SK-N-SH (cell line): ENCODE measurements at regions not wholly inside any gene's neighbourhood (a gene's known extent, or its start where the extent isn't known, plus 50 kb on each side); places are given as distances from the start of the nearest gene placed in this dataset.

Experiments
- CTCF ChIA-PET: fragments of 300-600, 350-600 bp; formaldehyde crosslinking; extraction: SDS; loops from one replicate; lab custom pipeline; 2021; lab: Yijun Ruan, JAX
- POLR2A ChIA-PET: fragments of 350-600 bp; sonication (Branson Sonifier 250); formaldehyde crosslinking; extraction: SDS; loops from one replicate; lab custom pipeline; 2020; ENCODE audit warnings: antibody characterized with exemption, inconsistent platforms; lab: Yijun Ruan, JAX
- DNase-seq: peaks from one replicate; pipeline ENCODE4 v3.0.0; 2012
- H2AFZ ChIP-seq: fragments of 200-600 bp; sonication (generic); 2 replicates; pipeline ENCODE4 v1.8.1; 2016; ENCODE audit warnings: antibody characterized with exemption, mild to moderate bottlenecking, low read depth
- H3F3A ChIP-seq: fragments of 200-600 bp; sonication (generic); replicated peaks from 2 replicates; pipeline ENCODE3; 2016; ENCODE audit warnings: antibody characterized with exemption, mild to moderate bottlenecking; ENCODE audit not compliant: insufficient read depth
- H3K27ac ChIP-seq, 2 experiments: fragments of 200-500 bp in 1 of 2; fragments of 200-600 bp in 1 of 2; sonication (Bioruptor generic) in 1 of 2; sonication (generic), shearing (Covaris generic) in 1 of 2; 2 replicates each; pipeline versions ENCODE4 v1.5.1 to v1.6.1; 2014 to 2016; ENCODE audit warnings: low read depth in 2 of 2, inconsistent platforms in 1 of 2, low read length in 1 of 2, mild to moderate bottlenecking in 1 of 2, mixed read lengths in 1 of 2
- H3K27me3 ChIP-seq: fragments of 200-600 bp; sonication (generic), shearing (Covaris generic); 2 replicates; pipeline ENCODE4 v1.6.1; 2016; ENCODE audit warnings: mixed run types; ENCODE audit not compliant: insufficient read depth
- H3K36me3 ChIP-seq, 2 experiments: fragments of 200-500 bp in 1 of 2; fragments of 200-600 bp in 1 of 2; sonication (Bioruptor generic) in 1 of 2; sonication (generic) in 1 of 2; replicated peaks in 1 of 2; 2 replicates each; pipeline versions ENCODE3 to v1.5.1; 2014 to 2016; ENCODE audit warnings: low read length in 1 of 2, mild to moderate bottlenecking in 1 of 2; ENCODE audit not compliant: insufficient read depth in 2 of 2, control insufficient read depth in 1 of 2
- H3K4me1 ChIP-seq, 2 experiments: fragments of 200-500 bp in 1 of 2; fragments of 200-600 bp in 1 of 2; sonication (Bioruptor generic) in 1 of 2; sonication (generic), shearing (Covaris generic) in 1 of 2; 2 replicates each; pipeline versions ENCODE4 v1.5.1 to v1.6.1; 2014 to 2016; ENCODE audit warnings: low read depth in 1 of 2, low read length in 1 of 2, mixed run types in 1 of 2; ENCODE audit not compliant: insufficient read depth in 2 of 2, control insufficient read depth in 1 of 2
- H3K4me2 ChIP-seq: fragments of 200-600 bp; sonication (generic), shearing (Covaris generic); 2 replicates; pipeline ENCODE4 v1.6.1; 2017; ENCODE audit warnings: mixed run types
- H3K4me3 ChIP-seq, 2 experiments: fragments of 200-500 bp in 1 of 2; fragments of 200-600 bp in 1 of 2; sonication (Bioruptor generic) in 1 of 2; sonication (generic), shearing (Covaris generic) in 1 of 2; 2 replicates each; pipeline versions ENCODE4 v1.5.1 to v1.8.1; 2014 to 2016; ENCODE audit warnings: low read depth in 2 of 2, inconsistent platforms in 1 of 2, low read length in 1 of 2, mild to moderate bottlenecking in 1 of 2, mixed read lengths in 1 of 2, moderate library complexity in 1 of 2
- H3K79me2 ChIP-seq: fragments of 200-600 bp; sonication (generic); 2 replicates; pipeline ENCODE4 v1.8.1; 2017; ENCODE audit warnings: mild to moderate bottlenecking; ENCODE audit not compliant: insufficient read depth
- H3K9ac ChIP-seq: fragments of 200-600 bp; sonication (generic); 2 replicates; pipeline ENCODE4 v1.6.1; 2017; ENCODE audit warnings: mixed run types
- H3K9me2 ChIP-seq: fragments of 200-600 bp; sonication (generic); 2 replicates; pipeline ENCODE4 v1.6.1; 2017; ENCODE audit warnings: mixed run types
- H3K9me3 ChIP-seq: fragments of 200-600 bp; sonication (generic); 2 replicates; pipeline ENCODE4 v1.6.1; 2017; ENCODE audit warnings: mixed run types, mild to moderate bottlenecking, moderate library complexity
- H4K20me1 ChIP-seq: fragments of 200-600 bp; sonication (generic); 2 replicates; pipeline ENCODE4 v1.6.1; 2017; ENCODE audit warnings: mild to moderate bottlenecking, mixed run types; ENCODE audit not compliant: insufficient read depth
- CHD2 ChIP-seq: fragments of 150-350 bp; IDR thresholded peaks from 2 replicates; pipeline ENCODE4 v1.6.1; 2018; ENCODE audit warnings: low read length; ENCODE audit not compliant: partially characterized antibody
- EP300 ChIP-seq, 2 experiments: IDR thresholded peaks; 2 replicates each; pipeline versions ENCODE4 v1.4.0 to v1.6.1; 2012; ENCODE audit warnings: borderline replicate concordance in 1 of 2, low read depth in 1 of 2, low read length in 1 of 2
- FOSL2 ChIP-seq: IDR thresholded peaks from 2 replicates; pipeline ENCODE4 v1.4.0; 2012; ENCODE audit warnings: low read depth, mild to moderate bottlenecking, moderate library complexity, borderline replicate concordance
- FOXM1 ChIP-seq: IDR thresholded peaks from 2 replicates; pipeline ENCODE4 v1.4.0; 2012; ENCODE audit warnings: low read depth, mild to moderate bottlenecking
- GABPA ChIP-seq: IDR thresholded peaks from 2 replicates; pipeline ENCODE4 v1.4.0; 2012; ENCODE audit warnings: low read depth, mild to moderate bottlenecking
- IRF3 ChIP-seq: fragments of 150-350 bp; IDR thresholded peaks from 2 replicates; pipeline ENCODE4 v1.6.1; 2016; ENCODE audit warnings: mild to moderate bottlenecking, low read depth, low read length
- RAD21 ChIP-seq: IDR thresholded peaks from 2 replicates; pipeline ENCODE4 v1.6.1; 2012; ENCODE audit warnings: mild to moderate bottlenecking, low read length
- REST ChIP-seq: IDR thresholded peaks from 2 replicates; pipeline ENCODE4 v1.6.1; 2012; ENCODE audit warnings: mild to moderate bottlenecking, low read depth, low read length, moderate library complexity
- RXRA ChIP-seq: IDR thresholded peaks from 2 replicates; pipeline ENCODE4 v1.4.0; 2012; ENCODE audit warnings: low read depth, mild to moderate bottlenecking, borderline replicate concordance
- TAF1 ChIP-seq: IDR thresholded peaks from 2 replicates; pipeline ENCODE4 v1.6.1; 2012; ENCODE audit warnings: low read depth, mild to moderate bottlenecking, low read length, moderate library complexity, borderline replicate concordance
- TCF12 ChIP-seq: IDR thresholded peaks from 2 replicates; pipeline ENCODE4 v1.4.0; 2012
- WGBS: methylation state at CpG from one replicate; pipeline ENCODE4 v1.1.6; 2017; ENCODE audit warnings: low lambda C conversion rate; 5-methylcytosine and 5-hydroxymethylcytosine counted together
- TF ChIP-seq, protein P1 (sequence below): fragments of 200-600 bp; sonication (generic); IDR thresholded peaks from 2 replicates; pipeline ENCODE4 v1.6.1; 2017; ENCODE audit warnings: antibody characterized with exemption, mild to moderate bottlenecking, moderate library complexity

GRCh38 chr9:19648672-19649071, 140.2 kb downstream of the SLC24A2 start:
- Histone ChIP-seq H3K9me2 (no peaks in the 10 kb centered on the region), H3K4me2 (no peak overlapping the region), H3K79me2 (no peaks in the 10 kb centered on the region), H4K20me1 (no peaks in the 10 kb centered on the region), H3K27ac (no peak overlapping the region), H3K9me3 (no peaks in the 10 kb centered on the region), H3K27me3 (no peaks in the 10 kb centered on the region), H3K4me1 (no peaks in the 10 kb centered on the region), H3K36me3 (no peaks in the 10 kb centered on the region), H3F3A (no peaks in the 10 kb centered on the region), H2AFZ (no peak overlapping the region), H3K4me3 (no peak overlapping the region), H3K9ac (no peak overlapping the region)
- 10% methylated on average over 2 of the region's 2 CpGs for WGBS
- TF ChIP-seq FOXM1 (no peak), TCF12 (no peak), FOSL2 (no peak), RXRA (no peak), REST (no peak), IRF3 (no peak), CHD2 (no peak), RAD21 (no peak), EP300 (IDR thresholded peaks at IDR 0.05; ENCODE audit: borderline replicate concordance in 1 of 2, low read depth in 1 of 2, low read length in 1 of 2) (no peak), GABPA (no peak), TAF1 (no peak)
- TF ChIP-seq, protein P1, sequence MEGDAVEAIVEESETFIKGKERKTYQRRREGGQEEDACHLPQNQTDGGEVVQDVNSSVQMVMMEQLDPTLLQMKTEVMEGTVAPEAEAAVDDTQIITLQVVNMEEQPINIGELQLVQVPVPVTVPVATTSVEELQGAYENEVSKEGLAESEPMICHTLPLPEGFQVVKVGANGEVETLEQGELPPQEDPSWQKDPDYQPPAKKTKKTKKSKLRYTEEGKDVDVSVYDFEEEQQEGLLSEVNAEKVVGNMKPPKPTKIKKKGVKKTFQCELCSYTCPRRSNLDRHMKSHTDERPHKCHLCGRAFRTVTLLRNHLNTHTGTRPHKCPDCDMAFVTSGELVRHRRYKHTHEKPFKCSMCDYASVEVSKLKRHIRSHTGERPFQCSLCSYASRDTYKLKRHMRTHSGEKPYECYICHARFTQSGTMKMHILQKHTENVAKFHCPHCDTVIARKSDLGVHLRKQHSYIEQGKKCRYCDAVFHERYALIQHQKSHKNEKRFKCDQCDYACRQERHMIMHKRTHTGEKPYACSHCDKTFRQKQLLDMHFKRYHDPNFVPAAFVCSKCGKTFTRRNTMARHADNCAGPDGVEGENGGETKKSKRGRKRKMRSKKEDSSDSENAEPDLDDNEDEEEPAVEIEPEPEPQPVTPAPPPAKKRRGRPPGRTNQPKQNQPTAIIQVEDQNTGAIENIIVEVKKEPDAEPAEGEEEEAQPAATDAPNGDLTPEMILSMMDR = no peak
- DNase-seq = no peak
- CTCF ChIA-PET = interaction anchor here (1.6 kb wide), 1 partner anchor 184 kb away, joined by 6 read pairs; no protein-coding TSS in a partner anchor
- POLR2A ChIA-PET = no interaction called here
